ENCODE measurements at regions not wholly inside any gene's neighbourhood (a gene's known extent, or its start where the extent isn't known, plus 50 kb on each side); places are given as distances from the start of the nearest gene placed in this dataset.

GRCh38 chr1:222054416-222054815 lies 312.5 kb upstream of the DUSP10 start:
- TF ChIP-seq REST (IDR thresholded peaks at IDR 0.05; ENCODE audit: low read depth) (no peak), POLR2A (IDR thresholded peaks at IDR 0.05; ENCODE audit: borderline replicate concordance, extremely low read depth, insufficient read depth, insufficient read length) (no peak), RAD21 (IDR thresholded peaks at IDR 0.05; ENCODE audit: low read depth) (no peak), CTCF (IDR thresholded peaks at IDR 0.05 in 2 of 3, conservative IDR thresholded peaks at IDR 0.05 in 1 of 3; ENCODE audit: borderline replicate concordance in 1 of 3, insufficient read depth in 1 of 3, low read depth in 2 of 3, low read length in 2 of 3) (no peak), POLR2AphosphoS5 (IDR thresholded peaks at IDR 0.05; ENCODE audit: low read depth, low read length) (no peak), SIN3A (IDR thresholded peaks at IDR 0.05; ENCODE audit: low read depth) (no peak), TCF7L2 (IDR thresholded peaks at IDR 0.05; ENCODE audit: borderline replicate concordance, extremely low read depth, insufficient read depth, insufficient read length) (no peak), MAX (IDR thresholded peaks at IDR 0.05) (no peak)

Data from HCT116 (cell line).